ENCODE measurements at regions not wholly inside any gene's neighbourhood (a gene's known extent, or its start where the extent isn't known, plus 50 kb on each side); places are given as distances from the start of the nearest gene placed in this dataset.

DNA sequence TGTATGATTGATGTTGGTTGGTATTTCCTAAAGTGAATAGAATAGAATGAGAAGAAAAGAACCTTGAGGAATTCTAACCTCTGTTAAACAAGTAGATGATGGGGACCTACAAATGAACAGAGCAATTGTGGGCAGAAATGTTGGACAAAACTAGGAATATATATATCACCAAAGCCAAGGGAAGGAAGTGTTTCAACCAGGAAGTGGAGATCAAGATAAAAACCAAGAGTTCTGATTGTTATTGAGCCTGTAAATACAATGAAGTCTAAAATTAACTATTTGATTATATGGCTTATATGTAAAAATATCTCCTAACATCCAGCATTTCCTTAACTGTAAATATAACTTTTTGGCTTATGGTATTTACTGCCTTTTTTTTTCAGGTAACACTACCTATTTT is 730.0 kb downstream of the SOCS6 start:
- Histone ChIP-seq H3K9ac (ENCODE audit: control insufficient read depth, extremely low read depth, insufficient read depth, low read length) (no peak overlapping the region), H3K27ac (ENCODE audit: control insufficient read depth, insufficient read depth, low read length) (no peak overlapping the region), H2AFZ (ENCODE audit: control insufficient read depth, low read length) (no peak overlapping the region), H3K4me3 (ENCODE audit: control insufficient read depth in 2 of 3, extremely low read depth in 1 of 3, insufficient read depth in 2 of 3, low read depth in 1 of 3, low read length in 3 of 3) (no peak overlapping the region), H3K9me3 (ENCODE audit: control insufficient read depth, low read depth, low read length) (no peaks in the 10 kb centered on the region), H3K4me2 (ENCODE audit: control insufficient read depth, extremely low read depth, insufficient read depth, low read depth, low read length) (no peak overlapping the region), H3K36me3 (ENCODE audit: control insufficient read depth in 2 of 2, extremely low read depth in 1 of 2, insufficient read depth in 2 of 2, low read length in 2 of 2) (no peaks in the 10 kb centered on the region), H3K27me3 (ENCODE audit: control insufficient read depth, extremely low read depth, insufficient read depth, low read length) (no peaks in the 10 kb centered on the region), H3K9me1 (ENCODE audit: control insufficient read depth, extremely low read depth, insufficient read depth, low read length) (no peaks in the 10 kb centered on the region), H3K4me1 (ENCODE audit: control insufficient read depth, extremely low read depth, insufficient read depth, low read length) (no peaks in the 10 kb centered on the region), H4K20me1 (ENCODE audit: control insufficient read depth, extremely low read depth, insufficient read depth, low read length) (no peaks in the 10 kb centered on the region), H3K79me2 (ENCODE audit: control insufficient read depth, insufficient read depth, low read length) (no peaks in the 10 kb centered on the region)
- FAIRE-seq (no peak), DNase-seq (ENCODE audit: low read depth, low spot score) (no peak)
- dilution Hi-C loops (cut with MboI; ENCODE audit: extremely low pct_ligation_motif_present, low sequenced_read_pairs), result no loop called here
- TF ChIP-seq, protein P1, sequence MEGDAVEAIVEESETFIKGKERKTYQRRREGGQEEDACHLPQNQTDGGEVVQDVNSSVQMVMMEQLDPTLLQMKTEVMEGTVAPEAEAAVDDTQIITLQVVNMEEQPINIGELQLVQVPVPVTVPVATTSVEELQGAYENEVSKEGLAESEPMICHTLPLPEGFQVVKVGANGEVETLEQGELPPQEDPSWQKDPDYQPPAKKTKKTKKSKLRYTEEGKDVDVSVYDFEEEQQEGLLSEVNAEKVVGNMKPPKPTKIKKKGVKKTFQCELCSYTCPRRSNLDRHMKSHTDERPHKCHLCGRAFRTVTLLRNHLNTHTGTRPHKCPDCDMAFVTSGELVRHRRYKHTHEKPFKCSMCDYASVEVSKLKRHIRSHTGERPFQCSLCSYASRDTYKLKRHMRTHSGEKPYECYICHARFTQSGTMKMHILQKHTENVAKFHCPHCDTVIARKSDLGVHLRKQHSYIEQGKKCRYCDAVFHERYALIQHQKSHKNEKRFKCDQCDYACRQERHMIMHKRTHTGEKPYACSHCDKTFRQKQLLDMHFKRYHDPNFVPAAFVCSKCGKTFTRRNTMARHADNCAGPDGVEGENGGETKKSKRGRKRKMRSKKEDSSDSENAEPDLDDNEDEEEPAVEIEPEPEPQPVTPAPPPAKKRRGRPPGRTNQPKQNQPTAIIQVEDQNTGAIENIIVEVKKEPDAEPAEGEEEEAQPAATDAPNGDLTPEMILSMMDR (optimal IDR thresholded peaks at IDR 0.05 in 1 of 3, IDR thresholded peaks at IDR 0.05 in 1 of 3, conservative IDR thresholded peaks at IDR 0.05 in 1 of 3; ENCODE audit: extremely low read depth in 1 of 3, insufficient read depth in 2 of 3, low read length in 3 of 3), result no peak
- TF ChIP-seq EZH2 (IDR thresholded peaks at IDR 0.05; ENCODE audit: low read length), result no peak

DNA sequence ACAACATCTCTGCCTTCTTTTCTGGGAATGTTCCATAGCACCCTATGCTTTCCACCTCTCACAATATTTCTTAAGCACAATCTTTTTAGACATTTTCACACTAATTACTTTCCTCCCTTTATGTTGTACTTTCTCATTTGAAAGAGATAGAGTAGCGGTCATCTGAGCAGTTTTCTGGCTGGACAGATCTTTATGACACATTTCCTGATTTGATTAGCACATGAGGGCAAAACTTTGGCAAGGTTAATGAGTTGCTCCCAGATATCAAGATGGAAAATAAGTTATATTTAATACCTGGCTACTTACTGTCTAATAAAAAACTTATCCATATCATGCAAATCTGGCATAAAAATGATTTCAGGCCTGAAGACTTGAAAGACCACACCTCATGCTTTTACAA is 723.9 kb downstream of the SOCS6 start:
- dilution Hi-C loops (cut with MboI; ENCODE audit: extremely low pct_ligation_motif_present, low sequenced_read_pairs), result no loop called here
- no peak overlapping the region for H3K4me2 ChIP-seq (ENCODE audit: control insufficient read depth, extremely low read depth, insufficient read depth, low read depth, low read length)
- DNase-seq (ENCODE audit: low read depth, low spot score) (no peak), FAIRE-seq (no peak)
- no peak overlapping the region for H3K27ac ChIP-seq (ENCODE audit: control insufficient read depth, insufficient read depth, low read length)
- H3K9me1 ChIP-seq (ENCODE audit: control insufficient read depth, extremely low read depth, insufficient read depth, low read length), result no peaks in the 10 kb centered on the region
- H2AFZ ChIP-seq (ENCODE audit: control insufficient read depth, low read length), result no peak overlapping the region
- H3K79me2 ChIP-seq (ENCODE audit: control insufficient read depth, insufficient read depth, low read length), result no peaks in the 10 kb centered on the region
- H4K20me1 ChIP-seq (ENCODE audit: control insufficient read depth, extremely low read depth, insufficient read depth, low read length), result no peaks in the 10 kb centered on the region
- no peaks in the 10 kb centered on the region for H3K4me1 ChIP-seq (ENCODE audit: control insufficient read depth, extremely low read depth, insufficient read depth, low read length)
- H3K27me3 ChIP-seq (ENCODE audit: control insufficient read depth, extremely low read depth, insufficient read depth, low read length), result no peaks in the 10 kb centered on the region
- TF ChIP-seq, protein P1 (optimal IDR thresholded peaks at IDR 0.05 in 1 of 3, IDR thresholded peaks at IDR 0.05 in 1 of 3, conservative IDR thresholded peaks at IDR 0.05 in 1 of 3; ENCODE audit: extremely low read depth in 1 of 3, insufficient read depth in 2 of 3, low read length in 3 of 3), result no peak
- no peak for TF ChIP-seq EZH2 (IDR thresholded peaks at IDR 0.05; ENCODE audit: low read length)
- no peak overlapping the region for H3K9ac ChIP-seq (ENCODE audit: control insufficient read depth, extremely low read depth, insufficient read depth, low read length)
- no peaks in the 10 kb centered on the region for H3K9me3 ChIP-seq (ENCODE audit: control insufficient read depth, low read depth, low read length)
- no peak overlapping the region for H3K4me3 ChIP-seq (ENCODE audit: control insufficient read depth in 2 of 3, extremely low read depth in 1 of 3, insufficient read depth in 2 of 3, low read depth in 1 of 3, low read length in 3 of 3)
- H3K36me3 ChIP-seq (ENCODE audit: control insufficient read depth in 2 of 2, extremely low read depth in 1 of 2, insufficient read depth in 2 of 2, low read length in 2 of 2), result no peaks in the 10 kb centered on the region
